OCI-LY1 (cell line): ENCODE measurements at regions not wholly inside any gene's neighbourhood (a gene's known extent, or its start where the extent isn't known, plus 50 kb on each side); places are given as distances from the start of the nearest gene placed in this dataset.

Experiments used
- H2AFZ ChIP-seq: fragments of 200-600 bp; sonication (generic), shearing (Covaris generic); 2 replicates; pipeline ENCODE4 v1.6.0; 2014; ENCODE audit warnings: antibody characterized with exemption, mild to moderate bottlenecking, low read length
- H3F3A ChIP-seq: fragments of 200-600 bp; sonication (generic), shearing (Covaris generic); 2 replicates; pipeline ENCODE4 v1.6.0; 2014; ENCODE audit warnings: mild to moderate bottlenecking, antibody characterized with exemption, low read length, moderate library complexity; ENCODE audit not compliant: insufficient read depth
- H3K27ac ChIP-seq: fragments of 200-600 bp; sonication (generic); 2 replicates; pipeline ENCODE4 v1.5.1; 2014; ENCODE audit warnings: low read length, mixed run types, mild to moderate bottlenecking, low read depth; ENCODE audit not compliant: poor library complexity, severe bottlenecking
- H3K27me3 ChIP-seq: fragments of 200-600 bp; sonication (generic); 2 replicates; pipeline ENCODE4 v1.6.0; 2014; ENCODE audit warnings: antibody characterized with exemption, mild to moderate bottlenecking, low read length, moderate library complexity; ENCODE audit not compliant: insufficient read depth
- H3K36me3 ChIP-seq: fragments of 200-600 bp; sonication (generic); 2 replicates; pipeline ENCODE4 v1.6.1; 2014; ENCODE audit warnings: mild to moderate bottlenecking, antibody characterized with exemption, low read length, moderate library complexity, mixed read lengths; ENCODE audit not compliant: insufficient read depth
- H3K4me1 ChIP-seq: fragments of 200-600 bp; sonication (generic); 2 replicates; pipeline ENCODE4 v1.5.1; 2014; ENCODE audit warnings: mild to moderate bottlenecking, low read length, moderate library complexity; ENCODE audit not compliant: insufficient read depth, severe bottlenecking
- H3K4me2 ChIP-seq: fragments of 200-600 bp; sonication (generic), shearing (Covaris generic); 2 replicates; pipeline ENCODE4 v1.6.1; 2014; ENCODE audit warnings: low read length
- H3K4me3 ChIP-seq: fragments of 200-600 bp; sonication (generic); 2 replicates; pipeline ENCODE4 v1.5.1; 2014; ENCODE audit warnings: low read length, low read depth, mild to moderate bottlenecking, mixed read lengths; ENCODE audit not compliant: poor library complexity, severe bottlenecking
- H3K79me2 ChIP-seq: fragments of 200-600 bp; shearing (Covaris generic); 2 replicates; pipeline ENCODE4 v1.6.1; 2016; ENCODE audit warnings: mixed run types, low read length, mixed read lengths; ENCODE audit not compliant: insufficient read depth
- H3K9ac ChIP-seq: fragments of 200-600 bp; sonication (generic), shearing (Covaris generic); 2 replicates; pipeline ENCODE4 v1.6.1; 2014; ENCODE audit warnings: mild to moderate bottlenecking, low read length, mixed read lengths
- H3K9me2 ChIP-seq: fragments of 200-600 bp; sonication (generic), shearing (Covaris generic); 2 replicates; pipeline ENCODE4 v1.6.1; 2014; ENCODE audit warnings: low read depth, mild to moderate bottlenecking, low read length, mixed read lengths
- H3K9me3 ChIP-seq: fragments of 200-600 bp; shearing (Covaris generic); 2 replicates; pipeline ENCODE4 v1.6.1; 2014; ENCODE audit warnings: low read length, mixed read lengths
- H4K20me1 ChIP-seq: fragments of 200-600 bp; sonication (generic), shearing (Covaris generic); 2 replicates; pipeline ENCODE4 v1.6.0; 2016; ENCODE audit warnings: mild to moderate bottlenecking, low read length; ENCODE audit not compliant: insufficient read depth
- EZH2 ChIP-seq: fragments of 200-600 bp; sonication (generic), shearing (Covaris generic); IDR thresholded peaks from 2 replicates; pipeline ENCODE4 v1.8.0; 2017; ENCODE audit warnings: borderline replicate concordance, mixed run types, mild to moderate bottlenecking, antibody characterized with exemption, low read length, moderate library complexity, mixed read lengths
- TF ChIP-seq, protein P1 (sequence below): fragments of 200-600 bp; sonication (generic), shearing (Covaris generic); IDR thresholded peaks from 2 replicates; pipeline ENCODE4 v1.5.1; 2017; ENCODE audit warnings: mild to moderate bottlenecking, antibody characterized with exemption, low read length, moderate library complexity, mixed read lengths

DNA sequence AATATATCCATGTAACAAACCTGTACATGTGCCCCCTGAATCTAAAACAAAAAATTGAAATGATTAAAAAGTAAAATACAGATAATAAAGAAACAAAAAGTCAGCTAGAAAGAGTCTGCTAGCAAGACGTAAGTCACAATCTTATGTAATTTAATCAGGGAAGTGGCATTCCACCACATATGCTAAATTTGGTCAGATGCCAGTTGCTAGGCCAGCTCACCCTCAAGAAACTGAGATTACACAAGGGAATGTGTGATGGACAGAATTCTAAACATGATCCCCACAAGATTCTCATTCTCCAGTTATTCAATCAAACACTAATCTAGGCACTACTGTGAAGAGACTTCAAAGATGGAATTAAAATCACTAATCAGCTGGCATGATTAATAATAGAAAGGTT is 689.3 kb downstream of the CENPC start:
- H3K27me3 ChIP-seq = no peaks in the 10 kb centered on the region
- no peak overlapping the region for H3K4me3 ChIP-seq
- no peak overlapping the region for H3K4me2 ChIP-seq
- H3K36me3 ChIP-seq = no peaks in the 10 kb centered on the region
- no peak overlapping the region for H3K27ac ChIP-seq
- H3K9ac ChIP-seq = no peak overlapping the region
- H2AFZ ChIP-seq = no peak overlapping the region
- no peaks in the 10 kb centered on the region for H3K9me3 ChIP-seq
- no peaks in the 10 kb centered on the region for H4K20me1 ChIP-seq
- TF ChIP-seq EZH2 = no peak
- TF ChIP-seq, protein P1, sequence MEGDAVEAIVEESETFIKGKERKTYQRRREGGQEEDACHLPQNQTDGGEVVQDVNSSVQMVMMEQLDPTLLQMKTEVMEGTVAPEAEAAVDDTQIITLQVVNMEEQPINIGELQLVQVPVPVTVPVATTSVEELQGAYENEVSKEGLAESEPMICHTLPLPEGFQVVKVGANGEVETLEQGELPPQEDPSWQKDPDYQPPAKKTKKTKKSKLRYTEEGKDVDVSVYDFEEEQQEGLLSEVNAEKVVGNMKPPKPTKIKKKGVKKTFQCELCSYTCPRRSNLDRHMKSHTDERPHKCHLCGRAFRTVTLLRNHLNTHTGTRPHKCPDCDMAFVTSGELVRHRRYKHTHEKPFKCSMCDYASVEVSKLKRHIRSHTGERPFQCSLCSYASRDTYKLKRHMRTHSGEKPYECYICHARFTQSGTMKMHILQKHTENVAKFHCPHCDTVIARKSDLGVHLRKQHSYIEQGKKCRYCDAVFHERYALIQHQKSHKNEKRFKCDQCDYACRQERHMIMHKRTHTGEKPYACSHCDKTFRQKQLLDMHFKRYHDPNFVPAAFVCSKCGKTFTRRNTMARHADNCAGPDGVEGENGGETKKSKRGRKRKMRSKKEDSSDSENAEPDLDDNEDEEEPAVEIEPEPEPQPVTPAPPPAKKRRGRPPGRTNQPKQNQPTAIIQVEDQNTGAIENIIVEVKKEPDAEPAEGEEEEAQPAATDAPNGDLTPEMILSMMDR = no peak
- no peaks in the 10 kb centered on the region for H3K79me2 ChIP-seq
- H3K9me2 ChIP-seq = no peaks in the 10 kb centered on the region
- no peaks in the 10 kb centered on the region for H3F3A ChIP-seq
- no peaks in the 10 kb centered on the region for H3K4me1 ChIP-seq

DNA sequence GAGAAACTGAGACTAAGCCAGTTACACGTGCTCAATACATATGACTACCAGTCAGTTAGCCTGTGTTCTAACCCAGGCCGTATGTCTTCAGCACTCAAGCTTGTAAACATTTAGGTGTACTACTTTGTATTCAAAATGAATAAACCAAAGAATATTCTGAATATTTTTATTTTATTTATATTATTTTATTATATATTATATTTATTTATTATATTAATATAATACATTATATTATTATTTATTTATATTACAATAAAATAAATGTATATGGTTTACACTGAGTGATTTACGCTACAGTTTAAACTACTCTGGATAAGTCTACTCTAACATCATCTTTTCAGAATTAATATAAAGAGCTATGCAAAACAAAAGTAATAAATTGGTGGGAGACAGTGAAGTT is 691.5 kb downstream of the CENPC start:
- no peaks in the 10 kb centered on the region for H3K36me3 ChIP-seq
- no peak overlapping the region for H3K4me2 ChIP-seq
- no peaks in the 10 kb centered on the region for H3K27me3 ChIP-seq
- H3K4me1 ChIP-seq = no peaks in the 10 kb centered on the region
- TF ChIP-seq EZH2 = no peak
- TF ChIP-seq, protein P1 = no peak
- no peaks in the 10 kb centered on the region for H3K9me3 ChIP-seq
- no peak overlapping the region for H3K9ac ChIP-seq
- no peak overlapping the region for H3K27ac ChIP-seq
- H3F3A ChIP-seq = no peaks in the 10 kb centered on the region
- H2AFZ ChIP-seq = no peak overlapping the region
- no peak overlapping the region for H3K4me3 ChIP-seq
- H3K79me2 ChIP-seq = no peaks in the 10 kb centered on the region
- no peaks in the 10 kb centered on the region for H3K9me2 ChIP-seq
- no peaks in the 10 kb centered on the region for H4K20me1 ChIP-seq

DNA sequence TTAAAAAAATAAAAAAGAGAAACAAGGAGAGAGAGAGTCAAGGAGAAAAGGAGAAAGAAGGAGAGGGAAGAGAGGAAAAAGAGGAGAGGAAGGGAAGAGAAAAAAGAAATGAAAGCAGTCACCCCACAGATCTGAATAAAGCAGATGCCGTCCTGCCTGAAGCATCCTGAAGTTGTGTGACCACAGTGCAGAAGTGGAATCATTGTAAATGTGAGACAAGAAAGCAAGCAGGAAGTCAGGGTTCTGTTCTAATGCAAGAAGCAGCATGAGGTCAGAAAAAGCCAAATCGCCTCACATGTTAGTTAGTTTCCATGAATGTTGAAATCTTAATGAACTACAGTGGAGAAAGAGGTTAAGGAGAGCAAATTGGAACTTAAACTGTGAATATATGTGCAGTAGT is 692.5 kb downstream of the CENPC start:
- Histone ChIP-seq H3K9me2 (no peaks in the 10 kb centered on the region), H4K20me1 (no peaks in the 10 kb centered on the region), H3K4me2 (no peak overlapping the region), H3K36me3 (no peaks in the 10 kb centered on the region), H3K9ac (no peak overlapping the region), H3K79me2 (no peaks in the 10 kb centered on the region), H3K27me3 (no peaks in the 10 kb centered on the region), H2AFZ (no peak overlapping the region), H3K4me3 (no peak overlapping the region), H3K9me3 (no peaks in the 10 kb centered on the region), H3F3A (no peaks in the 10 kb centered on the region), H3K4me1 (no peaks in the 10 kb centered on the region), H3K27ac (no peak overlapping the region)
- TF ChIP-seq EZH2 = no peak
- TF ChIP-seq, protein P1 = no peak
